SJSA1 (cell line): ENCODE measurements at regions not wholly inside any gene's neighbourhood (a gene's known extent, or its start where the extent isn't known, plus 50 kb on each side); places are given as distances from the start of the nearest gene placed in this dataset.

ENCODE experiments used
- DNase-seq, 2 experiments: peaks; one replicate each; pipeline ENCODE4 v3.0.0-alpha.2; 2015 to 2020; ENCODE audit warnings: low spot score in 2 of 2, low read depth in 1 of 2
- H3K27ac ChIP-seq: fragments of 250-450 bp; sonication (Bioruptor Pico); 2 replicates; pipeline ENCODE4 v1.5.1; 2020; ENCODE audit warnings: mild to moderate bottlenecking, moderate library complexity
- H3K27me3 ChIP-seq: fragments of 250-450 bp; sonication (Bioruptor Pico); replicated peaks from 2 replicates; pipeline ENCODE4 v1.5.1; 2020; ENCODE audit warnings: mild to moderate bottlenecking, moderate library complexity
- H3K36me3 ChIP-seq: fragments of 250-450 bp; sonication (Bioruptor Pico); 2 replicates; pipeline ENCODE4 v1.5.1; 2020; ENCODE audit warnings: mild to moderate bottlenecking
- H3K4me1 ChIP-seq: fragments of 250-450 bp; sonication (Bioruptor Pico); replicated peaks from 2 replicates; pipeline ENCODE4 v1.6.1; 2021; ENCODE audit warnings: mild to moderate bottlenecking
- H3K4me3 ChIP-seq: fragments of 250-450 bp; sonication (Bioruptor Pico); 2 replicates; pipeline ENCODE4 v1.5.1; 2020; ENCODE audit warnings: mild to moderate bottlenecking
- H3K9me3 ChIP-seq: fragments of 250-450 bp; sonication (Bioruptor Pico); replicated peaks from 2 replicates; pipeline ENCODE4 v1.5.1; 2020; ENCODE audit warnings: mild to moderate bottlenecking

GRCh38 chr2:133737242-133737993, 169.2 kb upstream of the NCKAP5 start:
- Histone ChIP-seq H3K9me3 (no peaks in the 10 kb centered on the region), H3K27ac (no peak overlapping the region), H3K4me3 (no peak overlapping the region), H3K4me1 (peaks cover 18% of the 10 kb centered on the region), H3K27me3 (no peaks in the 10 kb centered on the region), H3K36me3 (no peaks in the 10 kb centered on the region)
- DNase-seq: no peak

GRCh38 chr2:133739039-133739438, 170.8 kb upstream of the NCKAP5 start:
- Histone ChIP-seq H3K27ac (no peak overlapping the region), H3K4me3 (no peak overlapping the region), H3K9me3 (no peaks in the 10 kb centered on the region), H3K27me3 (no peaks in the 10 kb centered on the region), H3K36me3 (no peaks in the 10 kb centered on the region), H3K4me1 (peaks cover 11% of the 10 kb centered on the region)
- DNase-seq: no peak

GRCh38 chr2:133740500-133740899, 172.2 kb upstream of the NCKAP5 start:
- Histone ChIP-seq H3K4me3 (no peak overlapping the region), H3K36me3 (no peaks in the 10 kb centered on the region), H3K27ac (no peak overlapping the region), H3K27me3 (no peaks in the 10 kb centered on the region), H3K4me1 (peaks cover 8% of the 10 kb centered on the region; the same call in 1 of the 2 replicates), H3K9me3 (no peaks in the 10 kb centered on the region)
- no peak for DNase-seq

- Histone ChIP-seq H3K36me3 (no peaks in the 10 kb centered on the region), H3K27ac (no peak overlapping the region), H3K27me3 (no peaks in the 10 kb centered on the region), H3K4me3 (no peak overlapping the region), H3K4me1 (no peaks in the 10 kb centered on the region), H3K9me3 (no peaks in the 10 kb centered on the region)
- DNase-seq: no peak
These were observed 179.9 kb upstream of the NCKAP5 start for GRCh38 chr2:133748007-133748700.

- H3K27ac ChIP-seq: no peak overlapping the region
- no peaks in the 10 kb centered on the region for H3K36me3 ChIP-seq
- H3K27me3 ChIP-seq: no peaks in the 10 kb centered on the region
- no peak overlapping the region for H3K4me3 ChIP-seq
- no peaks in the 10 kb centered on the region for H3K9me3 ChIP-seq
- no peak for DNase-seq
- peaks cover 15% of the 10 kb centered on the region for H3K4me1 ChIP-seq
These were observed 185.4 kb upstream of the NCKAP5 start for GRCh38 chr2:133753665-133754064.

GRCh38 chr2:133755480-133756300, 187.4 kb upstream of the NCKAP5 start:
- Histone ChIP-seq H3K27ac (peak overlapping the region; percentile 58), H3K9me3 (no peaks in the 10 kb centered on the region), H3K4me3 (no peak overlapping the region), H3K4me1 (peaks cover 25% of the 10 kb centered on the region), H3K36me3 (no peaks in the 10 kb centered on the region), H3K27me3 (no peaks in the 10 kb centered on the region)
- peak in 1 of 2 experiments; percentile 68 for DNase-seq

- H3K36me3 ChIP-seq: no peaks in the 10 kb centered on the region
- no peaks in the 10 kb centered on the region for H3K27me3 ChIP-seq
- H3K27ac ChIP-seq: no peak overlapping the region
- DNase-seq: no peak
- peaks cover 27% of the 10 kb centered on the region for H3K4me1 ChIP-seq
- no peaks in the 10 kb centered on the region for H3K9me3 ChIP-seq
- no peak overlapping the region for H3K4me3 ChIP-seq
These were observed 188.6 kb upstream of the NCKAP5 start for GRCh38 chr2:133756833-133757232.

GRCh38 chr2:133760376-133760775, 192.1 kb upstream of the NCKAP5 start:
- Histone ChIP-seq H3K36me3 (no peaks in the 10 kb centered on the region), H3K27ac (no peak overlapping the region; the same call in 1 of the 2 replicates), H3K27me3 (no peaks in the 10 kb centered on the region), H3K4me1 (peaks cover 32% of the 10 kb centered on the region), H3K4me3 (no peak overlapping the region), H3K9me3 (no peaks in the 10 kb centered on the region)
- peak in 1 of 2 experiments; percentile 42 for DNase-seq

- Histone ChIP-seq H3K27me3 (no peaks in the 10 kb centered on the region), H3K9me3 (no peaks in the 10 kb centered on the region), H3K4me1 (peaks cover 29% of the 10 kb centered on the region), H3K36me3 (no peaks in the 10 kb centered on the region), H3K27ac (peak overlapping the region; percentile 56), H3K4me3 (no peak overlapping the region)
- peak; percentile 64 to 81 for DNase-seq
These were observed 197.4 kb upstream of the NCKAP5 start for GRCh38 chr2:133765658-133766057.

GRCh38 chr2:133766164-133766832, 198.0 kb upstream of the NCKAP5 start:
- DNase-seq: no peak
- no peaks in the 10 kb centered on the region for H3K36me3 ChIP-seq
- no peaks in the 10 kb centered on the region for H3K27me3 ChIP-seq
- H3K27ac ChIP-seq: peak overlapping the region; percentile 52
- no peaks in the 10 kb centered on the region for H3K9me3 ChIP-seq
- H3K4me3 ChIP-seq: no peak overlapping the region
- H3K4me1 ChIP-seq: peaks cover 26% of the 10 kb centered on the region

- no peaks in the 10 kb centered on the region for H3K36me3 ChIP-seq
- H3K4me1 ChIP-seq: peaks cover 26% of the 10 kb centered on the region
- DNase-seq: no peak
- H3K27me3 ChIP-seq: no peaks in the 10 kb centered on the region
- H3K9me3 ChIP-seq: no peaks in the 10 kb centered on the region
- H3K27ac ChIP-seq: no peak overlapping the region
- no peak overlapping the region for H3K4me3 ChIP-seq
These were observed 200.0 kb upstream of the NCKAP5 start for GRCh38 chr2:133768256-133768655.

- no peaks in the 10 kb centered on the region for H3K9me3 ChIP-seq
- DNase-seq: no peak
- no peaks in the 10 kb centered on the region for H3K27me3 ChIP-seq
- H3K27ac ChIP-seq: no peak overlapping the region
- no peak overlapping the region for H3K4me3 ChIP-seq
- H3K36me3 ChIP-seq: no peaks in the 10 kb centered on the region
- H3K4me1 ChIP-seq: peaks cover 25% of the 10 kb centered on the region
These were observed 200.6 kb upstream of the NCKAP5 start for GRCh38 chr2:133768658-133769435.
